ENCODE measurements at regions not wholly inside any gene's neighbourhood (a gene's known extent, or its start where the extent isn't known, plus 50 kb on each side); places are given as distances from the start of the nearest gene placed in this dataset.

GRCh38 chr14:101229666-101230065 lies 326.1 kb upstream of the RTL1 start:
- DNase-seq = no peak

DNA sequence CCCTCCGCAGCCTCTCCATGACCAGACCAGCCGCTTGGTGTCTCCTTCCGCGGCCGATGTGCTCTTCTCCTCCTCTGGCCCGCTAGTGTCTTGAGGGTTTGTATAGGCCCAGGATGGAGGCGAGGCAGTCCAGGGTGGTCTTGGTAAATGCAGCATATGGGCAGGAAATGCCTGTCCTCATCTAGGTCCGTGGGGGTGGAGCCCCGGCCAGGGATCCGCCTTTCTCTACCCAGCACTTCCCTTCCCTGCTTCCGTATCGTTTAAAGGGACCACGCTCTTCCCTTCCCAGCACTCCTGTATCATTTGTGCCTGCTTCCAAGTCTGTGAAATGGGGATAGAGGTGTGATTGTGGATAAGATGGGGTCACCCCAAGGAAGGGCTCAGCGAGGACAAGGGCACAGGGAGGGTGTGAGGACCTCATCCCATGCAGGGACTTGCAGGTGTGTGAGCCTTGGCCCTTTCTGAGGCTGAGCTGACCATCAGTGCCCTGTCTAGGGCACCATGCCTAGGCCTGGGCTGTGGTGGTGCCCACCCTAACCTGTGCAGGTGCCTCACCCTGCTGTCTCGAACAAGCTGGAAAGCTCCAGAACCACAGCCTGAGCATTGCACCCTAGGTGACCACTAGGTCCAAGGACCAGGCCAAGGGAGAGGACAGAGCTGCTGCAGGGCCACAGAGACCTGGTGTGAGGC lies 326.8 kb upstream of the RTL1 start:
- DNase-seq = no peak

DNA sequence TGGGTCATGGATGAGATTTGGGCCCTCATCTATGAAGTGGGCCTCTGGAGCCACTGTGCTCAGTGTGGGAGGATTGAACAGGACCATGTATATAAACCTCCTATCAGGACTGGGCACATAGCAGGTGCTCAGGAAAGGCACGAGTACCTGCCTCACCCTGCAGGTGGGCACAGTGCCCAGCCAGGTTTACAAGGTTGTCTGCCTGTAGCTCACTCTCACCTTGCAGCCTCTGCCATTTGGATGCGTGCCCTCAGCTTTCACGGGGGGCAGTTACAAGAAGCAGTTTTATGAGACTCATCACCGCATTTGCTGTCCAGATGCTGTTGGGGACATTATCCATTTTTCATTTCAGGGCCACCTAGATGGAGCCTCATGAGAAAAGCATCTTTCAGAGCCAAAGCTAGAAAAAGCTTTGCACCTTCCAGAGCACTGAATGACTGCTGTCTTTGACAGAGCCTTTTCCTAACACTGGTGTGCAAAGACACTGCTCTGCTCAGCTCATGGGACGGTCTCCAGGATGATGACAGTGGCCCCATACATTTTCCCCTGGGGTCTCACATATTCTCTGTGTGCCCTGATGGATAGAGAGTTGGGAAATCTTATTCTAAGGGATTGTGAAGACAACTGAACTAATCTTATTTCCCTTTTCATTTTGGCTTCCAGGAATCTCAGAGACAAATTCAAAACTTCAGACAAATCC lies 327.5 kb upstream of the RTL1 start:
- no peak for DNase-seq

GRCh38 chr14:101231828-101232227 lies 328.3 kb upstream of the RTL1 start:
- no peak for DNase-seq

GRCh38 chr14:101232340-101233020 lies 328.8 kb upstream of the DIO3 start:
- DNase-seq = no peak

DNA sequence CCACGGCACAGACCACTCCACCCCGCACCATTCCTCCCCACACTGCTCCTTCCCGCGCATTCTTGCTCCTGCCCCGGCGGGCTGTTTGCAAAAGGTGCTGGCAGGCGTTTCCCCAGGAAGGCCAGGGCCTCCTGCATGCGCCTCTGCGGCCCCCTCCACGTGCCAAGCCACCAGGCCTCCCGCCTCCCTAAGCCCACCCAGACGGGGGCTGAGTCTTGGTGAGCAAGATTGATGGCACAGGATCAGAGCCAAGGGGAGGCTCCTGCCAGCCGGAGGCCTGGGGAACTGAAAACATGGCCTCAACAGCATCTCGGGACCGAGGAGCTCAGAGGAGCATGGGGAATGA lies 328.3 kb upstream of the DIO3 start:
- no peak for DNase-seq

GRCh38 chr14:101233391-101233790 lies 327.9 kb upstream of the DIO3 start:
- no peak for DNase-seq

- DNase-seq = no peak
Measured at GRCh38 chr14:101233808-101234207, 327.5 kb upstream of the DIO3 start.

GRCh38 chr14:101234244-101234937 lies 326.9 kb upstream of the DIO3 start:
- DNase-seq = no peak

GRCh38 chr14:101234999-101235334 lies 326.3 kb upstream of the DIO3 start:
- no peak for DNase-seq

GRCh38 chr14:101235335-101236103 lies 325.8 kb upstream of the DIO3 start:
- DNase-seq = no peak

DNA sequence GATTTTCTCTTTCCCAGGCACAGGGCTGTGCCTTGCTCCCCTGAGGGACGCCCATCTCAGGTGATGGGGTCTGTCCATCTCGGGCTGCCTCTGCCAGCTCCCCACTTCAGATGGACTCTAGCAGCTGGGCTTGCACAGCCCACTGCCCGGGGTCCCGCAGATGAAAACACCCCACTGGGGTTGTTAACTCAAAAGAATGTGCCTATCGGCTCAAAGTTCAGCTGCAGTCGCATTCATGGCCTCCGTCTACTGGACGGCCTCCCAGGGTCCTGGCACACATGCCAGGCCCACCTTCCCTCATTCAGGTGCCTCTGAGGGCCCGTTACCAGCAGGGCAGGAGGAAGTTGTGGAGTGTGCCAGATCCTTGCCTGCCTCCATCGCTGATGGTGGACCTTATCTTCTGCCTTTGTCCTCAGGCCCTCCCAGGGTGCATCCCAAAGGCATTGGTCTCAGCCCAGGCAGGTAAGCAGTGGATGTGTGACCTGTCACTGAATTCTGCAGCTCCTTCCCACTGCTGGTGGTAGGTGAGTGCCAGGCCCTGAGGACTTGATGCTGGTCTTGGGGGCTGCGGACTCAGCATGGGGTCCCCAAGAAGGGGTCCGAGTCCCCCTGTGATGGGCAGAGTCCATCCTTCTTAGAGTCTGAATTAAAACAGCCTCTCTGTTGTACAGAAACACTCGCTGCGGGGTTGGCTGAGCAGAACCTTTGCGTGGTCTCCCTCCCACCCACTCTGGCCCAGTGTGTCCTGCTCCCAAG lies 324.6 kb upstream of the DIO3 start:
- no peak for DNase-seq

DNA sequence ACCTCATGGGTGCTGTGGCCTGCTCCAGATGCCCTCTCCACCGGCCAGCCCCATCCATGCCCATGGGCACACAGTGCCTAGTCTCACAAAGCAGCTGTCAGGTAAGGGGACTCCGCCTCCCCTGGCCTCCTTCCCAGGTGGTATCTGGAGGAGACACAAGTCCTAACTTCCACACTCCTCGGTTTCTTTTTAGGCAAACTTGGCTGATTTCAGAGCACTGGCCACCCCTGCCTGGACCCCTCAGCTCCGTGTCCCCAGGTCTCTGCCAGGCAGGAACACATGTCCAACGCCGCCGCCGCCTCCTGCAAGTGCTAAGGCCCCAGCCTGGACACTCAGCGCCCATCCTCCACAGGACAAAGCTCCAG lies 324.1 kb upstream of the DIO3 start:
- DNase-seq = no peak

DNA sequence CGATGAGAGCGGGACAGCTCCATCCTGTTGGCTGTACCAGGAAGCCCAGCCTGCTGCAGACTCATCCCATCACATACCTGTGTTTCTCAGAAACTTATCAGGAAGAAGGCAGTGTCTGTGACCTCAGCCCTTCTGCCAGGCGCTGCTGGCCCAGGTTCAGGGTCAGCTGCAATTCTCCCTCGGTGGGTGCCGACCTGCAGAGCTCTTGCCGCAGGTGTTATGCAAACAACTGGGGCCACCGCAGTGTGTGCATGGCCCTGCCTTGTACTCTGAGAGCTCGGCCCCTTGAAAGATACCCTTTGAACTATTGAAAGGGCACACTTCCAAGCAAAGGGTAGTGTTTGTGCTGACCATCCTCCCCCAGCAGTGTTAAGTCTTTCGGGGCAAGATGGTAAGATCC lies 322.2 kb upstream of the DIO3 start:
- no peak for DNase-seq

- no peak for DNase-seq
Measured at GRCh38 chr14:101241147-101241546, 320.1 kb upstream of the DIO3 start.

DNA sequence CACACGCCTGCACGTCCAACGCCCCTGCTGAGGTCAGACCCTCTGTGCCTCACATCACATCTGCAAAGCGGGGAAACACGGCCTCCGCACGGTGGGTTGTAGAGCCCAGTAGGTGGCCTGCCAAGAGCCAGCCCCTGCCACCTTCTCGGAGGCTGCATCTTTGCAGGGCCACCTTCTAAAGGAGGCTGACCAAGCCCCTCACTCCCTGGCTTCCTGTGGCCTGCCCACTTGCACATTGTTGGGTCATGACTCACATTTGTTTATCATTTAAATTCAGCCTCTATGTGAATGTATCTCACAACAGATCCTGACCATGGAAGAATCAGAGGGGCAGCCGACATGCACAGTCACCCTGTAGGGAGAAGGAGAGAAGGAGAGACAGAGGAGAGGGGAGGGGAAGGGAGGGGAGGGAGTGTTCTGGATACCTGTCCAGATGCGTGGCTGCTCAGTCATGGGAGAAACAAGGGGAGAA lies 319.5 kb upstream of the DIO3 start:
- no peak for DNase-seq

DNA sequence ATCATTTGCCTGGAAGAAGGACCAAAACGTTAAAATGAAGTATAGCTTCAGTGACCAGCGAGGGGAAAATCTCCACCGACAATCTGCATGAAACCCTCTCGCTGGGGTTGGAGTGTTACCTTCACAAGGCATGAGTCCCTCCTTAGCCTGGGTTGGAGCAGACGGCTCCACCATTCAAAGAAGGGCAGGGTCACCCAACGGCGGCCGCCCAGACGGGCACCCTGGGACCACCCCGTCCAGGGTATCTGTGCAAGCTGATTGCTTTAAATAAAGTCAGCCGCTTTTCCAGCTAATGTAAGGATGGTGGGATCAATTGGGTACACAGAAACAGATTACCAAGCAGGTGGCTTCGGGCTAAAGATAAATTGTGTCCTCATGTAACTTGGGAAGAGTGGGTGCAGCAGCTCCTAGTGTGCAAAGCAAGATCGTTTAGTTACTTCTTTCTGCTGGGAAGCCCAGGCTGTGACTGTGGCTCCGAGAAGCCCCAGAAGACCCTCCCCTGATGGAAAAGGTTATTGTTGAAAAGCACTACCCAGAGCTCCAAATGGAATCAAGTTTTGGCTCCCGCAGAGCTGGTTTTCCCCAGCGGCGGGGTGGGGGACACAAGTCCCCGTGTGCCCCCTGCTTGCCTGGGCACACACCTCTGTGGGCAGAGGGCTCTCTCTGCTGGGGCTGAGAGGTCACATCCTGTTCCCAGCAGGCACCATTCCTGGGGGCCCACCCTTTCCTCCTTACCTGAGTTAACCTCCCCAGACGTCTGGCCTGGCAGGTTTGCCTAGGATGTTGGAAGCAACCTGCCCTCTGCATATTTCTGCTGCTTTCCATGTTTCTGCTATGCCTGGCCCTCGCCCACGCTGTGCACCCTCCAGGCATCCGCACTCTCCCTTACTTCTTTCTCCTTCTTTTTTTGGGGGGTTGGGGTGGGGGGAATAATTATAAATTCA lies 318.6 kb upstream of the DIO3 start:
- DNase-seq = no peak

DNA sequence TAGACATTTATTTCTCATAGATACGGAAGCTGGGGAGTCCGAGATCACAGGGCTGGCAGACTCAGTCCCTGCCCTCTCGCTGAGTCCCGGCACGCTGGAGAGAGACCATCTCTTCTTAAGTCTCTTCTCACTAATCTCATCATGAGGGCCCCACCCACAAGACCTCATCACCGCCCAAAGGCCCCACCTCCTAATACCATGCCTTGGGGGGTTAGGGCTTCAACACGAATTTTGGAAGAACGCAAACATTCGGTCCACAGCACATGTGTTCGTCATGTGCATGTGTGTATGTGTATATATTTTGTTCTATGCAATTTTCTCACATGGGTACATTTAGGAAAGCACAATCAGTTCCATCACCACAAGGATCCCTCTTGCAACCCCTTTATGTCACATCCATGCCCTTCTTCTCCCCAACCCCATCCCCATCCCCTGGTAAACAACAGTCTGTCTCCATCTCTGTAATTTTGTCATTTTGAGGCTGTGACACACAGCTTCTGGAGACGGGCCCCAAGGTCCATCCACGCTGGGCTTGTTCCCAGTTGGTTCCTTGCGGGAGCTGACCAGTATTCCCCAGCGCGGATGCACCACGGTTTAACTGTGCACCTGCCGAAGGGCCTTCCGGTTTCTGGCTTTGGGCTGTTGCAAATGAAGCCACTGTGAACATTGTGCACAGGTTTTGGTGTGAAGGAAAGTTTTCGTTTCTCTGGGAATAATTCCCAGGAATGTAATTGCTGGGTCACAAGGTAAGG lies 317.5 kb upstream of the DIO3 start:
- no peak for DNase-seq
